Panc1 (cell line): ENCODE measurements at regions not wholly inside any gene's neighbourhood (a gene's known extent, or its start where the extent isn't known, plus 50 kb on each side); places are given as distances from the start of the nearest gene placed in this dataset.

Experiments
- ATAC-seq: fragments of 200-7000 bp; cut with Tn5 transposase; 2 replicates; pipeline ENCODE4 v1.9.1; 2020; ENCODE audit warnings: mild to moderate bottlenecking, moderate library complexity
- BruUV-seq: library from RNA; stranded (reverse); fragments of 400-500 nt; replicated peaks from 2 replicates; lab custom pipeline; 2021; lab: Mats Ljungman, UMichigan
- CTCF ChIA-PET: fragments of 300-600 bp; sonication (Branson Sonifier 250); formaldehyde crosslinking; loops from one replicate; lab custom pipeline; 2022; ENCODE audit warnings: antibody characterized with exemption; lab: Charles Lee
- POLR2A ChIA-PET: fragments of 300-600 bp; sonication (Branson Sonifier 250); formaldehyde crosslinking; loops from one replicate; lab custom pipeline; 2022; ENCODE audit warnings: antibody characterized with exemption; lab: Charles Lee
- DNase-seq: peaks from one replicate; pipeline ENCODE4 v3.0.0-alpha.2; 2010; ENCODE audit warnings: low read depth, low spot score
- H3K27ac ChIP-seq: 2 replicates; pipeline ENCODE4 v1.5.1; 2011; ENCODE audit warnings: mild to moderate bottlenecking, low read length, inconsistent platforms
- H3K27me3 ChIP-seq: fragments of 200-500 bp; sonication (Bioruptor generic); 2 replicates; pipeline ENCODE4 v1.6.0; 2014; ENCODE audit warnings: low read length, inconsistent platforms; ENCODE audit not compliant: control insufficient read depth, insufficient read depth
- H3K36me3 ChIP-seq: fragments of 200-500 bp; sonication (Bioruptor generic); 2 replicates; pipeline ENCODE4 v1.5.1; 2014; ENCODE audit warnings: inconsistent platforms, mild to moderate bottlenecking, low read length, moderate library complexity; ENCODE audit not compliant: control insufficient read depth, insufficient read depth
- H3K4me1 ChIP-seq: 2 replicates; pipeline ENCODE4 v1.5.1; 2011; ENCODE audit warnings: inconsistent platforms, mild to moderate bottlenecking, low read length, moderate library complexity; ENCODE audit not compliant: control insufficient read depth, insufficient read depth
- H3K4me3 ChIP-seq, 2 experiments: 2 replicates each; pipeline ENCODE4 v1.5.1; 2011 to 2012; ENCODE audit warnings: low read depth in 2 of 2, low read length in 2 of 2, mild to moderate bottlenecking in 2 of 2, inconsistent platforms in 1 of 2, moderate library complexity in 1 of 2
- H3K9me3 ChIP-seq: fragments of 200-500 bp; sonication (Bioruptor generic); 2 replicates; pipeline ENCODE4 v1.5.1; 2014; ENCODE audit warnings: low read depth, mild to moderate bottlenecking, inconsistent platforms, low read length, moderate library complexity; ENCODE audit not compliant: control insufficient read depth, insufficient read depth
- POLR2AphosphoS5 ChIP-seq: IDR thresholded peaks from 2 replicates; pipeline ENCODE4 v1.6.1; 2012; ENCODE audit warnings: mild to moderate bottlenecking, low read depth, low read length, moderate library complexity
- SIN3A ChIP-seq: IDR thresholded peaks from 2 replicates; pipeline ENCODE4 v1.6.1; 2012; ENCODE audit warnings: low read depth, mild to moderate bottlenecking, low read length, moderate library complexity, borderline replicate concordance; ENCODE audit not compliant: insufficient read depth
- TCF7L2 ChIP-seq: IDR thresholded peaks from 2 replicates; pipeline ENCODE4 v1.6.1; 2011; ENCODE audit warnings: mild to moderate bottlenecking, low read depth, low read length, inconsistent platforms
- in situ Hi-C: cut with HindIII; loops from 2 replicates; pipeline ENCODE4 v1.10.0; 2016; ENCODE audit warnings: low sequenced_read_pairs, low pct_unique_long_range_greater_than_20kb
- intact Hi-C: fragments of 100-400 bp; cut with micrococcal nuclease; formaldehyde crosslinking; loops from one replicate; pipeline ENCODE4 v1.10.0; 2022; ENCODE audit not compliant: unreplicated experiment
- TF ChIP-seq, protein P1 (sequence below): fragments of 450-650 bp; IDR thresholded peaks from 2 replicates; pipeline ENCODE4 v1.5.1; 2017; ENCODE audit warnings: mild to moderate bottlenecking
- TF ChIP-seq, protein P2 (sequence below), 2 experiments: IDR thresholded peaks; 2 replicates each; pipeline ENCODE4 v1.6.1; 2011 to 2012; ENCODE audit warnings: low read depth in 2 of 2, control low read depth in 1 of 2, low read length in 1 of 2, mild to moderate bottlenecking in 1 of 2, moderate library complexity in 1 of 2; ENCODE audit not compliant: insufficient read depth in 1 of 2

DNA sequence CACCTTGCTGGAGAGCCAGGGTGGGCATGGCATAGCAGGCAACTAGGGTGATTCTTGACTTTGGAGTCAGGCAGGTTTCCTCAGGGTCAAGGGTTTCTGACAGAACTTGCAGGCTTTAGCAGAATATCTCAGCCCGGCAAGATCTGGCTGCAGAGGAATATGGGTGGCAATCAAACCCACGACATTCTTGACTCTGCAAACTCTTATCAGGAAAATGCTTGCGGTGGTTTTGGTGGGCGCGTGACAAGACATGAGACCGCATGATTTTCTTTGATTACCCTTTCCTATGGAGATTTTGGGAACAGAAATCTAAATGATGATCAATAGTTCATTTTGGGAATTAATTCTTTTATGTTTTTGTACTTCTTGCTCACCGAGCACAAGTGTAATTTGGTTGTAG is 449.5 kb downstream of the VRK1 start:
- Histone ChIP-seq H3K9me3 (no peaks in the 10 kb centered on the region), H3K27me3 (no peaks in the 10 kb centered on the region), H3K4me3 (no peak overlapping the region), H3K36me3 (no peaks in the 10 kb centered on the region), H3K27ac (no peak overlapping the region), H3K4me1 (no peaks in the 10 kb centered on the region; the same call in 1 of the 2 replicates)
- ChIA-PET CTCF (no interaction called here), POLR2A (no interaction called here)
- in situ Hi-C loops (no loop called here), intact Hi-C loops (no loop called here)
- BruUV-seq: no TSS peak
- ATAC-seq (no peak), DNase-seq (no peak)
- TF ChIP-seq SIN3A (no peak), POLR2AphosphoS5 (no peak), TCF7L2 (no peak)
- TF ChIP-seq, protein P1, sequence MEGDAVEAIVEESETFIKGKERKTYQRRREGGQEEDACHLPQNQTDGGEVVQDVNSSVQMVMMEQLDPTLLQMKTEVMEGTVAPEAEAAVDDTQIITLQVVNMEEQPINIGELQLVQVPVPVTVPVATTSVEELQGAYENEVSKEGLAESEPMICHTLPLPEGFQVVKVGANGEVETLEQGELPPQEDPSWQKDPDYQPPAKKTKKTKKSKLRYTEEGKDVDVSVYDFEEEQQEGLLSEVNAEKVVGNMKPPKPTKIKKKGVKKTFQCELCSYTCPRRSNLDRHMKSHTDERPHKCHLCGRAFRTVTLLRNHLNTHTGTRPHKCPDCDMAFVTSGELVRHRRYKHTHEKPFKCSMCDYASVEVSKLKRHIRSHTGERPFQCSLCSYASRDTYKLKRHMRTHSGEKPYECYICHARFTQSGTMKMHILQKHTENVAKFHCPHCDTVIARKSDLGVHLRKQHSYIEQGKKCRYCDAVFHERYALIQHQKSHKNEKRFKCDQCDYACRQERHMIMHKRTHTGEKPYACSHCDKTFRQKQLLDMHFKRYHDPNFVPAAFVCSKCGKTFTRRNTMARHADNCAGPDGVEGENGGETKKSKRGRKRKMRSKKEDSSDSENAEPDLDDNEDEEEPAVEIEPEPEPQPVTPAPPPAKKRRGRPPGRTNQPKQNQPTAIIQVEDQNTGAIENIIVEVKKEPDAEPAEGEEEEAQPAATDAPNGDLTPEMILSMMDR: no peak
- TF ChIP-seq, protein P2, sequence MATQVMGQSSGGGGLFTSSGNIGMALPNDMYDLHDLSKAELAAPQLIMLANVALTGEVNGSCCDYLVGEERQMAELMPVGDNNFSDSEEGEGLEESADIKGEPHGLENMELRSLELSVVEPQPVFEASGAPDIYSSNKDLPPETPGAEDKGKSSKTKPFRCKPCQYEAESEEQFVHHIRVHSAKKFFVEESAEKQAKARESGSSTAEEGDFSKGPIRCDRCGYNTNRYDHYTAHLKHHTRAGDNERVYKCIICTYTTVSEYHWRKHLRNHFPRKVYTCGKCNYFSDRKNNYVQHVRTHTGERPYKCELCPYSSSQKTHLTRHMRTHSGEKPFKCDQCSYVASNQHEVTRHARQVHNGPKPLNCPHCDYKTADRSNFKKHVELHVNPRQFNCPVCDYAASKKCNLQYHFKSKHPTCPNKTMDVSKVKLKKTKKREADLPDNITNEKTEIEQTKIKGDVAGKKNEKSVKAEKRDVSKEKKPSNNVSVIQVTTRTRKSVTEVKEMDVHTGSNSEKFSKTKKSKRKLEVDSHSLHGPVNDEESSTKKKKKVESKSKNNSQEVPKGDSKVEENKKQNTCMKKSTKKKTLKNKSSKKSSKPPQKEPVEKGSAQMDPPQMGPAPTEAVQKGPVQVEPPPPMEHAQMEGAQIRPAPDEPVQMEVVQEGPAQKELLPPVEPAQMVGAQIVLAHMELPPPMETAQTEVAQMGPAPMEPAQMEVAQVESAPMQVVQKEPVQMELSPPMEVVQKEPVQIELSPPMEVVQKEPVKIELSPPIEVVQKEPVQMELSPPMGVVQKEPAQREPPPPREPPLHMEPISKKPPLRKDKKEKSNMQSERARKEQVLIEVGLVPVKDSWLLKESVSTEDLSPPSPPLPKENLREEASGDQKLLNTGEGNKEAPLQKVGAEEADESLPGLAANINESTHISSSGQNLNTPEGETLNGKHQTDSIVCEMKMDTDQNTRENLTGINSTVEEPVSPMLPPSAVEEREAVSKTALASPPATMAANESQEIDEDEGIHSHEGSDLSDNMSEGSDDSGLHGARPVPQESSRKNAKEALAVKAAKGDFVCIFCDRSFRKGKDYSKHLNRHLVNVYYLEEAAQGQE (IDR thresholded peaks at IDR 0.05; ENCODE audit: insufficient read depth in 1 of 2, low read depth in 2 of 2, low read length in 1 of 2): no peak

DNA sequence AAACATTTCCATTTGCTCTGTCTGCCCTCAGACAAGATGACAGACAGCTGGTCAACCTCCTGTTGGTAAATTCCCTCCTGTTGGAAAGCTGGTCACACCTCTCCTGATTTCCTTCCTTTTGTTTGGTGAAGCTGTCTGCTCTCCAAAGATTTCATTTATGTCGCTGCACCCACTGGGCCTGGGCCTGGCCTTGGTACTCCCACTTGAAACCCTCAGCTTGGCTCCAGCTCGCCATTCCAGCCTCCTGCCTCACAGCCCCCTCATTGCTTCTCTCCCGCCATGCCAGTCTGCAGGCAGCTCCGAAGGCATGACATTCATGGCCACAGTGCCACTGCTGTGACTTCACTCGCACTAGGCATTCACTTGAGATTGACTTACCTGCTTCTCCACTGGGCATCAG is 451.8 kb downstream of the VRK1 start:
- no peak overlapping the region for H3K4me3 ChIP-seq
- H3K4me1 ChIP-seq: no peaks in the 10 kb centered on the region
- intact Hi-C loops (no loop called here), in situ Hi-C loops (no loop called here)
- BruUV-seq: no TSS peak
- H3K9me3 ChIP-seq: no peaks in the 10 kb centered on the region
- H3K27ac ChIP-seq: no peak overlapping the region
- H3K36me3 ChIP-seq: no peaks in the 10 kb centered on the region
- ChIA-PET CTCF (no interaction called here), POLR2A (no interaction called here)
- no peaks in the 10 kb centered on the region for H3K27me3 ChIP-seq
- DNase-seq (no peak), ATAC-seq (no peak)
- TF ChIP-seq SIN3A (no peak), TCF7L2 (no peak), POLR2AphosphoS5 (no peak)
- TF ChIP-seq, protein P2 (IDR thresholded peaks at IDR 0.05; ENCODE audit: insufficient read depth in 1 of 2, low read depth in 2 of 2, low read length in 1 of 2): no peak
- TF ChIP-seq, protein P1: no peak
